CD4-positive, alpha-beta memory T cell (primary cell): ENCODE measurements at regions not wholly inside any gene's neighbourhood (a gene's known extent, or its start where the extent isn't known, plus 50 kb on each side); places are given as distances from the start of the nearest gene placed in this dataset.
"Not testable (repeated sequence)": the region's sequence is repeated elsewhere in the genome, so short reads cannot be mapped to it uniquely, and the experiment has no call there.

Source experiments
- CTCF ChIA-PET: fragments of 350-600 bp; sonication (Branson Sonifier 250); formaldehyde crosslinking; loops from one replicate; lab custom pipeline; 2021; ENCODE audit warnings: inconsistent platforms; ENCODE audit not compliant: partially characterized antibody; lab: Charles Lee
- POLR2A ChIA-PET: fragments of 350-600 bp; sonication (Branson Sonifier 250); formaldehyde crosslinking; loops from one replicate; lab custom pipeline; 2021; ENCODE audit not compliant: partially characterized antibody; lab: Charles Lee
- DNase-seq, 5 donors: peaks; one replicate each; pipeline versions ENCODE4 v3.0.0 to v3.0.0-alpha.2; 2020 to 2022; ENCODE audit warnings: mixed read lengths in 1 of 5
- H3K27ac ChIP-seq: one replicate; pipeline ENCODE4 v1.7.0; 2013; ENCODE audit warnings: low read depth, low read length
- H3K27me3 ChIP-seq: 2 replicates; pipeline ENCODE4 v1.7.0; 2013; ENCODE audit warnings: mild to moderate bottlenecking, low read length, moderate library complexity; ENCODE audit not compliant: insufficient read depth
- H3K36me3 ChIP-seq: 2 replicates; pipeline ENCODE4 v1.7.0; 2013; ENCODE audit warnings: mild to moderate bottlenecking, low read length, moderate library complexity; ENCODE audit not compliant: insufficient read depth
- H3K4me1 ChIP-seq: 2 replicates; pipeline ENCODE4 v1.7.0; 2013; ENCODE audit warnings: mild to moderate bottlenecking, low read length, moderate library complexity; ENCODE audit not compliant: insufficient read depth
- H3K4me3 ChIP-seq, 2 donors: one replicate each; pipeline ENCODE4 v1.7.0; 2013; ENCODE audit warnings: low read length in 2 of 2, mild to moderate bottlenecking in 1 of 2
- H3K9me3 ChIP-seq, 2 donors: one replicate each; pipeline ENCODE4 v1.7.0; 2013; ENCODE audit warnings: low read length in 2 of 2, control low read depth in 1 of 2; ENCODE audit not compliant: control insufficient read depth in 1 of 2
- H3K27ac Mint-ChIP-seq, 7 donors: one replicate each; pipeline ENCODE4 v1.8.0; 2020 to 2021; ENCODE audit warnings: mixed read lengths in 7 of 7, mild to moderate bottlenecking in 6 of 7, inconsistent platforms in 3 of 7, moderate library complexity in 3 of 7
- H3K27me3 Mint-ChIP-seq, 2 donors: one replicate each; pipeline ENCODE4 v1.8.0; 2020 to 2021; ENCODE audit warnings: mixed read lengths in 2 of 2
- H3K36me3 Mint-ChIP-seq, 2 donors: one replicate each; pipeline ENCODE4 v1.8.0; 2020 to 2021; ENCODE audit warnings: mixed read lengths in 2 of 2, inconsistent platforms in 1 of 2, mild to moderate bottlenecking in 1 of 2
- H3K4me1 Mint-ChIP-seq, 4 donors: one replicate each; pipeline ENCODE4 v1.8.0; 2020 to 2021; ENCODE audit warnings: mixed read lengths in 4 of 4, mild to moderate bottlenecking in 1 of 4
- H3K4me3 Mint-ChIP-seq, 8 donors: one replicate each; pipeline ENCODE4 v1.8.0; 2020 to 2021; ENCODE audit warnings: mixed read lengths in 8 of 8, mild to moderate bottlenecking in 7 of 8, moderate library complexity in 6 of 8, inconsistent platforms in 3 of 8
- H3K9me3 Mint-ChIP-seq, 8 donors: one replicate each; pipeline ENCODE4 v1.8.0; 2020 to 2021; ENCODE audit warnings: mixed read lengths in 8 of 8, mild to moderate bottlenecking in 5 of 8, inconsistent platforms in 3 of 8, moderate library complexity in 1 of 8
- intact Hi-C: fragments of 100-400 bp; cut with micrococcal nuclease; formaldehyde crosslinking; loops from one replicate; pipeline ENCODE4 v1.15.1; 2023

GRCh38 chr2:150063931-150064548 lies 423.4 kb downstream of the RND3 start:
- H3K4me1 Mint-ChIP-seq, result no peaks in the 10 kb centered on the region
- POLR2A ChIA-PET, result no interaction called here
- no peak overlapping the region for H3K4me3 Mint-ChIP-seq
- Histone ChIP-seq H3K4me1 (no peaks in the 10 kb centered on the region), H3K27ac (no peak overlapping the region), H3K4me3 (no peak overlapping the region), H3K9me3 (no peaks in the 10 kb centered on the region), H3K36me3 (no peaks in the 10 kb centered on the region), H3K27me3 (no peaks in the 10 kb centered on the region)
- H3K9me3 Mint-ChIP-seq, result peaks cover 0 to 2% (median 0%) of the 10 kb centered on the region in 8 donors
- CTCF ChIA-PET, result no interaction called here
- H3K27ac Mint-ChIP-seq, result no peak overlapping the region
- H3K36me3 Mint-ChIP-seq, result no peaks in the 10 kb centered on the region
- H3K27me3 Mint-ChIP-seq, result no peaks in the 10 kb centered on the region
- DNase-seq, result no peak
- intact Hi-C loops, result no loop called here

GRCh38 chr2:150063432-150063889 lies 424.0 kb downstream of the RND3 start:
- H3K27ac ChIP-seq, result no peak overlapping the region
- Mint-ChIP-seq H3K9me3 (peaks cover 0 to 2% (median 0%) of the 10 kb centered on the region in 8 donors), H3K27me3 (no peaks in the 10 kb centered on the region), H3K27ac (no peak overlapping the region), H3K4me1 (no peaks in the 10 kb centered on the region), H3K4me3 (no peak overlapping the region), H3K36me3 (no peaks in the 10 kb centered on the region)
- ChIA-PET POLR2A (no interaction called here), CTCF (no interaction called here)
- no peaks in the 10 kb centered on the region for H3K36me3 ChIP-seq
- no peak for DNase-seq
- no peaks in the 10 kb centered on the region for H3K4me1 ChIP-seq
- no peaks in the 10 kb centered on the region for H3K27me3 ChIP-seq
- H3K9me3 ChIP-seq, result no peaks in the 10 kb centered on the region
- no peak overlapping the region for H3K4me3 ChIP-seq
- intact Hi-C loops, result no loop called here

GRCh38 chr2:150062416-150062815 lies 425.1 kb downstream of the RND3 start:
- Mint-ChIP-seq H3K4me3 (no peak overlapping the region), H3K4me1 (no peaks in the 10 kb centered on the region), H3K9me3 (peaks cover 0 to 5% (median 0%) of the 10 kb centered on the region in 8 donors), H3K27me3 (no peaks in the 10 kb centered on the region), H3K27ac (no peak overlapping the region), H3K36me3 (no peaks in the 10 kb centered on the region)
- DNase-seq, result no peak
- no peaks in the 10 kb centered on the region for H3K27me3 ChIP-seq
- ChIA-PET CTCF (no interaction called here), POLR2A (no interaction called here)
- H3K4me1 ChIP-seq, result no peaks in the 10 kb centered on the region
- H3K4me3 ChIP-seq, result no peak overlapping the region
- H3K36me3 ChIP-seq, result no peaks in the 10 kb centered on the region
- H3K27ac ChIP-seq, result no peak overlapping the region
- H3K9me3 ChIP-seq, result no peaks in the 10 kb centered on the region
- intact Hi-C loops, result no loop called here

- no peaks in the 10 kb centered on the region for H3K27me3 ChIP-seq
- no peaks in the 10 kb centered on the region for H3K36me3 Mint-ChIP-seq
- no peaks in the 10 kb centered on the region for H3K27me3 Mint-ChIP-seq
- no peaks in the 10 kb centered on the region for H3K4me1 Mint-ChIP-seq
- no peak overlapping the region for H3K4me3 Mint-ChIP-seq
- intact Hi-C loops, result no loop called here
- POLR2A ChIA-PET, result no interaction called here
- no peak overlapping the region for H3K27ac ChIP-seq
- no peak overlapping the region for H3K27ac Mint-ChIP-seq
- no peaks in the 10 kb centered on the region for H3K4me1 ChIP-seq
- DNase-seq, result no peak
- no peaks in the 10 kb centered on the region for H3K36me3 ChIP-seq
- peaks cover 0 to 5% (median 0%) of the 10 kb centered on the region in 8 donors for H3K9me3 Mint-ChIP-seq
- no peaks in the 10 kb centered on the region for H3K9me3 ChIP-seq
- CTCF ChIA-PET, result no interaction called here
- H3K4me3 ChIP-seq, result no peak overlapping the region
Measured at GRCh38 chr2:150060341-150060740, 427.1 kb downstream of the RND3 start.

- H3K4me3 Mint-ChIP-seq, H3K9me3 Mint-ChIP-seq, H3K4me1 ChIP-seq, H3K27ac Mint-ChIP-seq, H3K36me3 ChIP-seq, H3K27ac ChIP-seq, H3K27me3 ChIP-seq, H3K9me3 ChIP-seq, DNase-seq, intact Hi-C loops, H3K4me3 ChIP-seq, H3K27me3 Mint-ChIP-seq, CTCF ChIA-PET, H3K36me3 Mint-ChIP-seq, H3K4me1 Mint-ChIP-seq, POLR2A ChIA-PET: not testable (repeated sequence)
Measured at GRCh38 chr2:150059676-150060075, 427.8 kb downstream of the RND3 start.

- Histone ChIP-seq H3K9me3 (no peaks in the 10 kb centered on the region), H3K36me3 (no peaks in the 10 kb centered on the region), H3K4me3 (no peak overlapping the region), H3K4me1 (no peaks in the 10 kb centered on the region), H3K27ac (no peak overlapping the region), H3K27me3 (no peaks in the 10 kb centered on the region)
- no peaks in the 10 kb centered on the region for H3K4me1 Mint-ChIP-seq
- H3K27ac Mint-ChIP-seq, result no peak overlapping the region
- peaks cover 0 to 7% (median 2%) of the 10 kb centered on the region in 8 donors for H3K9me3 Mint-ChIP-seq
- intact Hi-C loops, result no loop called here
- H3K27me3 Mint-ChIP-seq, result no peaks in the 10 kb centered on the region
- H3K4me3 Mint-ChIP-seq, result no peak overlapping the region
- CTCF ChIA-PET, result no interaction called here
- no peak for DNase-seq
- no peaks in the 10 kb centered on the region for H3K36me3 Mint-ChIP-seq
- POLR2A ChIA-PET, result no interaction called here
Measured at GRCh38 chr2:150052457-150052856, 435.0 kb downstream of the RND3 start.

GRCh38 chr2:150051004-150051403 lies 436.5 kb downstream of the RND3 start:
- Histone ChIP-seq H3K27me3 (no peaks in the 10 kb centered on the region), H3K4me1 (no peaks in the 10 kb centered on the region), H3K9me3 (no peaks in the 10 kb centered on the region), H3K27ac (no peak overlapping the region), H3K36me3 (no peaks in the 10 kb centered on the region), H3K4me3 (no peak overlapping the region)
- no peaks in the 10 kb centered on the region for H3K27me3 Mint-ChIP-seq
- H3K9me3 Mint-ChIP-seq, result peaks cover 0 to 7% (median 2%) of the 10 kb centered on the region in 8 donors
- H3K36me3 Mint-ChIP-seq, result no peaks in the 10 kb centered on the region
- no peak overlapping the region for H3K4me3 Mint-ChIP-seq
- peaks cover 0 to 1% (median 0%) of the 10 kb centered on the region in 4 donors for H3K4me1 Mint-ChIP-seq
- CTCF ChIA-PET, result no interaction called here
- DNase-seq, result no peak
- no peak overlapping the region for H3K27ac Mint-ChIP-seq
- intact Hi-C loops, result no loop called here
- POLR2A ChIA-PET, result no interaction called here
